WTC11 (cell line): ENCODE measurements at regions not wholly inside any gene's neighbourhood (a gene's known extent, or its start where the extent isn't known, plus 50 kb on each side); places are given as distances from the start of the nearest gene placed in this dataset.

Experiments
- ATAC-seq: fragments of 200-7000 bp; cut with Tn5 transposase; 2 replicates; pipeline ENCODE4 v1.10.0; 2021; ENCODE audit warnings: mild to moderate bottlenecking, moderate library complexity
- CTCF ChIA-PET: fragments of 300-600 bp; sonication (Branson Sonifier 250); formaldehyde crosslinking; loops from one replicate; lab custom pipeline; 2021; ENCODE audit warnings: antibody characterized with exemption; lab: Charles Lee
- POLR2A ChIA-PET: fragments of 350-600 bp; sonication (Branson Sonifier 250); formaldehyde crosslinking; loops from one replicate; lab custom pipeline; 2021; ENCODE audit warnings: antibody characterized with exemption; lab: Charles Lee
- DNase-seq: peaks from one replicate; pipeline ENCODE4 v3.0.0; 2021; ENCODE audit warnings: low spot score
- H3K27ac Mint-ChIP-seq: 2 replicates; pipeline ENCODE4 v1.8.0; 2021; ENCODE audit warnings: mixed read lengths
- H3K27me3 Mint-ChIP-seq: 2 replicates; pipeline ENCODE4 v1.8.0; 2021; ENCODE audit warnings: low read depth, mild to moderate bottlenecking, moderate library complexity, mixed read lengths
- H3K36me3 Mint-ChIP-seq: 2 replicates; pipeline ENCODE4 v1.8.0; 2021; ENCODE audit warnings: mixed read lengths
- H3K4me1 Mint-ChIP-seq: 2 replicates; pipeline ENCODE4 v1.8.0; 2022; ENCODE audit warnings: mixed read lengths
- H3K4me3 Mint-ChIP-seq: 2 replicates; pipeline ENCODE4 v1.8.0; 2021; ENCODE audit warnings: mild to moderate bottlenecking, moderate library complexity, mixed read lengths
- H3K9me3 Mint-ChIP-seq: 2 replicates; pipeline ENCODE4 v1.8.0; 2021; ENCODE audit warnings: mixed read lengths
- CREB1 ChIP-seq: sonication (generic); formaldehyde crosslinking; IDR thresholded peaks from 2 replicates; pipeline ENCODE4 v1.8.0; 2023; ENCODE audit warnings: mild to moderate bottlenecking, missing genetic modification reagents
- CTCF ChIP-seq: fragments of 200-600 bp; IDR thresholded peaks from 2 replicates; pipeline ENCODE4 v1.8.0; 2022; ENCODE audit warnings: antibody characterized with exemption
- ERG ChIP-seq: fragments of 250-450 bp; sonication (Bioruptor Pico); IDR thresholded peaks from 2 replicates; pipeline ENCODE4 v1.8.0; 2021; ENCODE audit warnings: mild to moderate bottlenecking
- ETV6 ChIP-seq: sonication (generic); formaldehyde crosslinking; IDR thresholded peaks from 2 replicates; pipeline ENCODE4 v1.8.1; 2022; ENCODE audit warnings: mild to moderate bottlenecking, missing genetic modification reagents
- GABPB1 ChIP-seq: sonication (generic); formaldehyde crosslinking; IDR thresholded peaks from 2 replicates; pipeline ENCODE4 v1.8.1; 2023; ENCODE audit warnings: mild to moderate bottlenecking, missing genetic modification reagents
- GRHL2 ChIP-seq: fragments of 250-450 bp; sonication (Bioruptor Pico); IDR thresholded peaks from 2 replicates; pipeline ENCODE4 v1.8.0; 2022; ENCODE audit warnings: mild to moderate bottlenecking, moderate library complexity; ENCODE audit not compliant: insufficient replicate concordance, severe bottlenecking
- HMGA2 ChIP-seq: fragments of 250-450 bp; sonication (Bioruptor Pico); IDR thresholded peaks from 2 replicates; pipeline ENCODE4 v1.4.0; 2021; ENCODE audit warnings: mild to moderate bottlenecking, moderate library complexity
- HMGXB4 ChIP-seq: sonication (generic); formaldehyde crosslinking; IDR thresholded peaks from 2 replicates; pipeline ENCODE4 v1.8.1; 2023; ENCODE audit warnings: mild to moderate bottlenecking, moderate library complexity, missing genetic modification reagents
- IRF1 ChIP-seq: sonication (generic); formaldehyde crosslinking; IDR thresholded peaks from 2 replicates; pipeline ENCODE4 v1.8.0; 2023; ENCODE audit warnings: missing genetic modification reagents
- MLX ChIP-seq: sonication (generic); formaldehyde crosslinking; IDR thresholded peaks from 2 replicates; pipeline ENCODE4 v1.8.1; 2023; ENCODE audit warnings: mild to moderate bottlenecking, missing genetic modification reagents, moderate library complexity
- NR3C1 ChIP-seq: sonication (generic); formaldehyde crosslinking; conservative IDR thresholded peaks from 2 replicates; pipeline ENCODE4 v1.8.1; 2023; ENCODE audit warnings: low read depth, mild to moderate bottlenecking, missing genetic modification reagents
- PRDM15 ChIP-seq: sonication (generic); formaldehyde crosslinking; IDR thresholded peaks from 2 replicates; pipeline ENCODE4 v1.8.0; 2022; ENCODE audit warnings: missing genetic modification reagents
- USF2 ChIP-seq: sonication (generic); formaldehyde crosslinking; IDR thresholded peaks from 2 replicates; pipeline ENCODE4 v1.8.1; 2023; ENCODE audit warnings: mild to moderate bottlenecking, missing genetic modification reagents, moderate library complexity
- ZNF317 ChIP-seq: sonication (generic); formaldehyde crosslinking; IDR thresholded peaks from 2 replicates; pipeline ENCODE4 v1.8.1; 2023; ENCODE audit warnings: low read depth, mild to moderate bottlenecking, moderate library complexity, missing genetic modification reagents, borderline replicate concordance

- H3K4me3 Mint-ChIP-seq: no peak overlapping the region
- TF ChIP-seq USF2 (CRISPR knock-in tag) (0 out of 2 replicates have a peak, but pooled peaks have one; percentile 13), ETV6 (CRISPR knock-in tag) (no peak)
- no peaks in the 10 kb centered on the region for H3K36me3 Mint-ChIP-seq
- ATAC-seq (no peak), DNase-seq (no peak)
- POLR2A ChIA-PET: no interaction called here
- H3K27me3 Mint-ChIP-seq: no peaks in the 10 kb centered on the region; the same call in 1 of the 2 replicates
- H3K9me3 Mint-ChIP-seq: no peaks in the 10 kb centered on the region
- no peaks in the 10 kb centered on the region for H3K4me1 Mint-ChIP-seq
- CTCF ChIA-PET: no interaction called here
- H3K27ac Mint-ChIP-seq: no peak overlapping the region
Observed at GRCh38 chr6:9101920-9102319, 666.6 kb upstream of the SLC35B3 start.

- H3K27ac Mint-ChIP-seq: no peak overlapping the region
- H3K9me3 Mint-ChIP-seq: no peaks in the 10 kb centered on the region
- no peaks in the 10 kb centered on the region; the same call in 1 of the 2 replicates for H3K27me3 Mint-ChIP-seq
- ATAC-seq (no peak), DNase-seq (no peak)
- POLR2A ChIA-PET: no interaction called here
- CTCF ChIA-PET: no interaction called here
- TF ChIP-seq NR3C1 (no peak), CTCF (no peak), GABPB1 (no peak), HMGA2 (CRISPR knock-in tag) (no peak), ERG (no peak)
- no peak overlapping the region for H3K4me3 Mint-ChIP-seq
- H3K4me1 Mint-ChIP-seq: peaks cover under 1% of the 10 kb centered on the region
- H3K36me3 Mint-ChIP-seq: no peaks in the 10 kb centered on the region
Observed at GRCh38 chr6:9100869-9101580, 665.7 kb upstream of the SLC35B3 start.

- Mint-ChIP-seq H3K4me3 (no peak overlapping the region), H3K9me3 (no peaks in the 10 kb centered on the region), H3K27ac (no peak overlapping the region), H3K27me3 (no peaks in the 10 kb centered on the region), H3K36me3 (no peaks in the 10 kb centered on the region), H3K4me1 (peaks cover 14% of the 10 kb centered on the region)
- POLR2A ChIA-PET: no interaction called here
- TF ChIP-seq MLX (CRISPR knock-in tag) (no peak), USF2 (CRISPR knock-in tag) (no peak), HMGXB4 (CRISPR knock-in tag) (no peak), CREB1 (CRISPR knock-in tag) (no peak), GRHL2 (no peak)
- ATAC-seq: no peak
- no peak for DNase-seq
- CTCF ChIA-PET: no interaction called here
Observed at GRCh38 chr6:9095729-9096128, 660.4 kb upstream of the SLC35B3 start.

GRCh38 chr6:9095137-9095536 lies 659.8 kb upstream of the SLC35B3 start:
- no peak overlapping the region for H3K4me3 Mint-ChIP-seq
- ATAC-seq (no peak), DNase-seq (no peak)
- ChIA-PET CTCF (no interaction called here), POLR2A (no interaction called here)
- no peaks in the 10 kb centered on the region for H3K9me3 Mint-ChIP-seq
- peaks cover 14% of the 10 kb centered on the region for H3K4me1 Mint-ChIP-seq
- no peaks in the 10 kb centered on the region for H3K27me3 Mint-ChIP-seq
- H3K27ac Mint-ChIP-seq: no peak overlapping the region
- no peaks in the 10 kb centered on the region for H3K36me3 Mint-ChIP-seq
- TF ChIP-seq ZNF317 (CRISPR knock-in tag): no peak
- TF ChIP-seq PRDM15: no peak
- no peak for TF ChIP-seq HMGXB4 (CRISPR knock-in tag)
- TF ChIP-seq IRF1 (CRISPR knock-in tag): no peak
